Neutrophil (primary cell): ENCODE measurements at regions not wholly inside any gene's neighbourhood (a gene's known extent, or its start where the extent isn't known, plus 50 kb on each side); places are given as distances from the start of the nearest gene placed in this dataset.
A peak's percentile ranks its signal among the peaks of the same experiment; 100 is the strongest.

Experiments used
- H3K27ac ChIP-seq: fragments of 200-600 bp; sonication (generic); 2 replicates; pipeline ENCODE4 v1.5.1; 2016; ENCODE audit warnings: mild to moderate bottlenecking, moderate library complexity
- H3K27me3 ChIP-seq: fragments of 200-600 bp; sonication (generic); 2 replicates; pipeline ENCODE4 v1.6.0; 2016; ENCODE audit warnings: mild to moderate bottlenecking
- H3K36me3 ChIP-seq: fragments of 200-600 bp; sonication (generic); 2 replicates; pipeline ENCODE4 v1.5.1; 2017
- H3K4me1 ChIP-seq, 2 experiments: fragments of 200-600 bp in 1 of 2; sonication (generic) in 1 of 2; 1 replicate in 1 of 2; 2 replicates in 1 of 2; pipeline versions ENCODE4 v1.5.1 to v1.6.1; 2013 to 2016; ENCODE audit warnings: low read depth in 1 of 2, low read length in 1 of 2, mild to moderate bottlenecking in 1 of 2, moderate library complexity in 1 of 2; ENCODE audit not compliant: control insufficient read depth in 1 of 2, insufficient read depth in 1 of 2
- H3K4me3 ChIP-seq, 2 experiments: fragments of 200-600 bp in 1 of 2; sonication (generic) in 1 of 2; 1 replicate in 1 of 2; 2 replicates in 1 of 2; pipeline ENCODE4 v1.5.1; 2013 to 2016; ENCODE audit warnings: low read depth in 1 of 2, low read length in 1 of 2, mild to moderate bottlenecking in 1 of 2, moderate library complexity in 1 of 2
- H3K9me3 ChIP-seq: fragments of 200-600 bp; sonication (generic); 2 replicates; pipeline ENCODE4 v1.5.1; 2016
- CTCF ChIP-seq: fragments of 200-600 bp; sonication (generic); IDR thresholded peaks from 2 replicates; pipeline ENCODE4 v1.5.1; 2016; ENCODE audit warnings: antibody characterized with exemption

- no peak for TF ChIP-seq CTCF
- H3K4me3 ChIP-seq, result no peak overlapping the region
- H3K4me1 ChIP-seq, result peaks cover 18 to 32% of the 10 kb centered on the region in 2 experiments
- H3K27me3 ChIP-seq, result no peaks in the 10 kb centered on the region
- H3K36me3 ChIP-seq, result no peaks in the 10 kb centered on the region
- H3K9me3 ChIP-seq, result no peaks in the 10 kb centered on the region
- H3K27ac ChIP-seq, result peak overlapping the region; percentile 71
Observed at GRCh38 chr4:38600575-38600974, 63.4 kb upstream of the KLF3 start.

- H3K4me1 ChIP-seq, result peaks cover 18 to 32% of the 10 kb centered on the region in 2 experiments
- H3K4me3 ChIP-seq, result peak overlapping the region; percentile 6 to 22
- no peak for TF ChIP-seq CTCF
- H3K27me3 ChIP-seq, result no peaks in the 10 kb centered on the region
- H3K36me3 ChIP-seq, result no peaks in the 10 kb centered on the region
- peak overlapping the region; percentile 71 for H3K27ac ChIP-seq
- H3K9me3 ChIP-seq, result no peaks in the 10 kb centered on the region
Observed at GRCh38 chr4:38601244-38601915, 62.6 kb upstream of the KLF3 start.

- no peak for TF ChIP-seq CTCF
- H3K9me3 ChIP-seq, result no peaks in the 10 kb centered on the region
- H3K27me3 ChIP-seq, result no peaks in the 10 kb centered on the region
- H3K36me3 ChIP-seq, result no peaks in the 10 kb centered on the region
- peak overlapping the region; percentile 71 for H3K27ac ChIP-seq
- peaks cover 18 to 28% of the 10 kb centered on the region in 2 experiments for H3K4me1 ChIP-seq
- H3K4me3 ChIP-seq, result no peak overlapping the region
Observed at GRCh38 chr4:38601916-38602291, 62.1 kb upstream of the KLF3 start.

- no peak for TF ChIP-seq CTCF
- no peak overlapping the region for H3K4me3 ChIP-seq
- peaks cover 18 to 28% of the 10 kb centered on the region in 2 experiments for H3K4me1 ChIP-seq
- no peaks in the 10 kb centered on the region for H3K9me3 ChIP-seq
- no peaks in the 10 kb centered on the region for H3K36me3 ChIP-seq
- no peaks in the 10 kb centered on the region for H3K27me3 ChIP-seq
- no peak overlapping the region for H3K27ac ChIP-seq
Observed at GRCh38 chr4:38603652-38604051, 60.3 kb upstream of the KLF3 start.

GRCh38 chr4:38605181-38605752 lies 58.7 kb upstream of the KLF3 start:
- no peak for TF ChIP-seq CTCF
- Histone ChIP-seq H3K27ac (peak overlapping the region; percentile 37), H3K4me1 (peaks cover 31 to 39% of the 10 kb centered on the region in 2 experiments), H3K9me3 (no peaks in the 10 kb centered on the region), H3K4me3 (no peak overlapping the region), H3K27me3 (no peaks in the 10 kb centered on the region), H3K36me3 (no peaks in the 10 kb centered on the region)
